Hematopoietic multipotent progenitor cell treated with erythropoietin and hydrocortisone succinate and interleukin-3 and kit ligand, for 4 days (in vitro differentiated cells): ENCODE measurements at regions not wholly inside any gene's neighbourhood (a gene's known extent, or its start where the extent isn't known, plus 50 kb on each side); places are given as distances from the start of the nearest gene placed in this dataset.
"Not testable (repeated sequence)": the region's sequence is repeated elsewhere in the genome, so short reads cannot be mapped to it uniquely, and the experiment has no call there.

Experiments
- DNase-seq: peaks from one replicate; pipeline ENCODE4 v3.0.0-alpha.2; 2015

- no peak for DNase-seq
These were observed 198.5 kb upstream of the RSPO3 start for GRCh38 chr6:126919947-126920346.

GRCh38 chr6:126923807-126924206 is 194.7 kb upstream of the RSPO3 start:
- no peak for DNase-seq

GRCh38 chr6:126926926-126927325 is 191.5 kb upstream of the RSPO3 start:
- DNase-seq, result no peak

GRCh38 chr6:126927841-126928240 is 190.6 kb upstream of the RSPO3 start:
- DNase-seq, result no peak

GRCh38 chr6:126937426-126937825 is 181.0 kb upstream of the RSPO3 start:
- no peak for DNase-seq

GRCh38 chr6:126939784-126940183 is 178.7 kb upstream of the RSPO3 start:
- DNase-seq, result no peak

- DNase-seq, result no peak
These were observed 176.7 kb upstream of the RSPO3 start for GRCh38 chr6:126941751-126942150.

- no peak for DNase-seq
These were observed 174.0 kb upstream of the RSPO3 start for GRCh38 chr6:126944512-126944911.

GRCh38 chr6:126945150-126945685 is 173.3 kb upstream of the RSPO3 start:
- DNase-seq, result no peak

GRCh38 chr6:126945812-126946360 is 172.6 kb upstream of the RSPO3 start:
- DNase-seq, result no peak

GRCh38 chr6:126947070-126947469 is 171.4 kb upstream of the RSPO3 start:
- DNase-seq, result no peak

- DNase-seq, result no peak
These were observed 168.7 kb upstream of the RSPO3 start for GRCh38 chr6:126949786-126950185.

- no peak for DNase-seq
These were observed 162.8 kb upstream of the RSPO3 start for GRCh38 chr6:126955621-126956020.

- no peak for DNase-seq
These were observed 160.8 kb upstream of the RSPO3 start for GRCh38 chr6:126957721-126958120.

- DNase-seq, result no peak
These were observed 158.7 kb upstream of the RSPO3 start for GRCh38 chr6:126959765-126960164.

- no peak for DNase-seq
These were observed 155.2 kb upstream of the RSPO3 start for GRCh38 chr6:126963077-126963809.

- no peak for DNase-seq
These were observed 151.0 kb upstream of the RSPO3 start for GRCh38 chr6:126967296-126968005.

GRCh38 chr6:126976253-126976797 is 142.1 kb upstream of the RSPO3 start:
- DNase-seq, result no peak

- DNase-seq, result no peak
These were observed 134.7 kb upstream of the RSPO3 start for GRCh38 chr6:126983779-126984178.

- not testable (repeated sequence) for DNase-seq
These were observed 130.3 kb upstream of the RSPO3 start for GRCh38 chr6:126988125-126988524.

- no peak for DNase-seq
These were observed 117.8 kb upstream of the RSPO3 start for GRCh38 chr6:127000631-127001030.

GRCh38 chr6:127013865-127014264 is 104.6 kb upstream of the RSPO3 start:
- no peak for DNase-seq

GRCh38 chr6:127015858-127016257 is 102.6 kb upstream of the RSPO3 start:
- no peak for DNase-seq

- DNase-seq, result no peak
These were observed 98.6 kb upstream of the RSPO3 start for GRCh38 chr6:127019828-127020227.
